ENCODE measurements at regions not wholly inside any gene's neighbourhood (a gene's known extent, or its start where the extent isn't known, plus 50 kb on each side); places are given as distances from the start of the nearest gene placed in this dataset.

DNA sequence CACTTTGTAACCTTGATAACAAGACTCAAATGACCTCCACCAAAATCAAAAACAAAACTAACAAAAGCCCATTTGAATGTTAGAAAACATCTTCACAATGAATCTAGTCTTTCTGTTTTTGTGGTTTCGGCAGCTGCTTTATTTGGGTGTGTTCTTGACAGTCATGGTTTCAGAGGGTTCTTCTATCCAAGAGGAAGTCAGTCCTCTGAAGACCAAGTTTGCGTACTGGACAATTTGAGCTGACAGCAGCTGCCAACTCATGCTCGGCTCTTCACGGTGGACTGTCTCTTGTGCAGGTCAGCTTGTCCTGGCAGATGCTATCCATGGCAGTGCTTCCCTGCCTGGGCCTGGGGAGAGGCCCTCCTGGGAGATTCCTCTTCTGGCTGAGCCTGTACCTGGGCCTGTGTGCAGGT, 91.0 kb downstream of the TMEM17 start:
- Histone ChIP-seq H3K9me3 (ENCODE audit: low read depth, low read length) (no peaks in the 10 kb centered on the region), H3K79me2 (ENCODE audit: insufficient read depth, low read length) (no peaks in the 10 kb centered on the region), H3K4me2 (ENCODE audit: insufficient read depth, low read length) (no peak overlapping the region), H2AFZ (ENCODE audit: low read length) (peak overlapping the region; percentile 62), H4K20me1 (ENCODE audit: insufficient read depth, low read length) (no peaks in the 10 kb centered on the region), H3K27ac (ENCODE audit: low read depth, low read length) (no peak overlapping the region), H3K27me3 (ENCODE audit: insufficient read depth, low read length) (no peaks in the 10 kb centered on the region), H3K36me3 (ENCODE audit: insufficient read depth, low read length) (no peaks in the 10 kb centered on the region), H3K4me1 (ENCODE audit: insufficient read depth, low read length) (peaks cover 12% of the 10 kb centered on the region), H3K4me3 (ENCODE audit: insufficient read depth, low read length) (no peak overlapping the region)
- no peak for DNase-seq (ENCODE audit: insufficient read length, low spot score, missing footprints)
- TF ChIP-seq, protein P1, sequence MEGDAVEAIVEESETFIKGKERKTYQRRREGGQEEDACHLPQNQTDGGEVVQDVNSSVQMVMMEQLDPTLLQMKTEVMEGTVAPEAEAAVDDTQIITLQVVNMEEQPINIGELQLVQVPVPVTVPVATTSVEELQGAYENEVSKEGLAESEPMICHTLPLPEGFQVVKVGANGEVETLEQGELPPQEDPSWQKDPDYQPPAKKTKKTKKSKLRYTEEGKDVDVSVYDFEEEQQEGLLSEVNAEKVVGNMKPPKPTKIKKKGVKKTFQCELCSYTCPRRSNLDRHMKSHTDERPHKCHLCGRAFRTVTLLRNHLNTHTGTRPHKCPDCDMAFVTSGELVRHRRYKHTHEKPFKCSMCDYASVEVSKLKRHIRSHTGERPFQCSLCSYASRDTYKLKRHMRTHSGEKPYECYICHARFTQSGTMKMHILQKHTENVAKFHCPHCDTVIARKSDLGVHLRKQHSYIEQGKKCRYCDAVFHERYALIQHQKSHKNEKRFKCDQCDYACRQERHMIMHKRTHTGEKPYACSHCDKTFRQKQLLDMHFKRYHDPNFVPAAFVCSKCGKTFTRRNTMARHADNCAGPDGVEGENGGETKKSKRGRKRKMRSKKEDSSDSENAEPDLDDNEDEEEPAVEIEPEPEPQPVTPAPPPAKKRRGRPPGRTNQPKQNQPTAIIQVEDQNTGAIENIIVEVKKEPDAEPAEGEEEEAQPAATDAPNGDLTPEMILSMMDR (IDR thresholded peaks at IDR 0.05; ENCODE audit: extremely low read depth, low read depth, low read length), result no peak

- Histone ChIP-seq H3K4me1 (ENCODE audit: insufficient read depth, low read length) (peaks cover 12% of the 10 kb centered on the region), H3K9me3 (ENCODE audit: low read depth, low read length) (no peaks in the 10 kb centered on the region), H3K79me2 (ENCODE audit: insufficient read depth, low read length) (no peaks in the 10 kb centered on the region), H3K27ac (ENCODE audit: low read depth, low read length) (no peak overlapping the region), H3K4me2 (ENCODE audit: insufficient read depth, low read length) (no peak overlapping the region), H4K20me1 (ENCODE audit: insufficient read depth, low read length) (no peaks in the 10 kb centered on the region), H3K36me3 (ENCODE audit: insufficient read depth, low read length) (no peaks in the 10 kb centered on the region), H2AFZ (ENCODE audit: low read length) (no peak overlapping the region), H3K4me3 (ENCODE audit: insufficient read depth, low read length) (no peak overlapping the region), H3K27me3 (ENCODE audit: insufficient read depth, low read length) (no peaks in the 10 kb centered on the region)
- no peak for DNase-seq (ENCODE audit: insufficient read length, low spot score, missing footprints)
- TF ChIP-seq, protein P1 (IDR thresholded peaks at IDR 0.05; ENCODE audit: extremely low read depth, low read depth, low read length), result no peak
These were observed 92.8 kb downstream of the TMEM17 start for GRCh38 chr2:62413116-62413663.

DNA sequence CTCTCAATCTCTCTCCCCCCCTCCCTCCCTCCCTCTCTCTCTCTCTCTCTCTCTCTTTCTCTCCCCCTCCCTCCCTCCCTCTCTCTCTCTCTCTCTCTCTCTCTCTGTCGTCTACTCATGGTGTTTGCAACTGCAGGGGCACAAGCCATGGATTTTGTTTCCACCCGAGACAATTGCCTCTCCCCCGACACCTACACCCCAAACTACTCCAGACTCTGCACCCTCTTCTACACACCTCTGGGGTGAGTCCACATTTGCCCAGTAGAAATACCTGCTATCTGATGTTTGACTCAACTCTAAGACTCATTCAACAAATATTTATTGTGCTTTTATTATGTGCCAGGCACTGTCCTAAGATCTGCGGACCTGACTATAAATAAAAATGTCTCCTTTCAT, 93.7 kb downstream of the TMEM17 start:
- Histone ChIP-seq H3K27me3 (ENCODE audit: insufficient read depth, low read length) (no peaks in the 10 kb centered on the region), H3K36me3 (ENCODE audit: insufficient read depth, low read length) (no peaks in the 10 kb centered on the region), H3K27ac (ENCODE audit: low read depth, low read length) (no peak overlapping the region), H3K4me3 (ENCODE audit: insufficient read depth, low read length) (no peak overlapping the region), H2AFZ (ENCODE audit: low read length) (no peak overlapping the region), H3K9me3 (ENCODE audit: low read depth, low read length) (no peaks in the 10 kb centered on the region), H3K4me2 (ENCODE audit: insufficient read depth, low read length) (no peak overlapping the region), H4K20me1 (ENCODE audit: insufficient read depth, low read length) (no peaks in the 10 kb centered on the region), H3K4me1 (ENCODE audit: insufficient read depth, low read length) (peaks cover 12% of the 10 kb centered on the region), H3K79me2 (ENCODE audit: insufficient read depth, low read length) (no peaks in the 10 kb centered on the region)
- TF ChIP-seq, protein P1 (IDR thresholded peaks at IDR 0.05; ENCODE audit: extremely low read depth, low read depth, low read length), result no peak
- no peak for DNase-seq (ENCODE audit: insufficient read length, low spot score, missing footprints)

DNA sequence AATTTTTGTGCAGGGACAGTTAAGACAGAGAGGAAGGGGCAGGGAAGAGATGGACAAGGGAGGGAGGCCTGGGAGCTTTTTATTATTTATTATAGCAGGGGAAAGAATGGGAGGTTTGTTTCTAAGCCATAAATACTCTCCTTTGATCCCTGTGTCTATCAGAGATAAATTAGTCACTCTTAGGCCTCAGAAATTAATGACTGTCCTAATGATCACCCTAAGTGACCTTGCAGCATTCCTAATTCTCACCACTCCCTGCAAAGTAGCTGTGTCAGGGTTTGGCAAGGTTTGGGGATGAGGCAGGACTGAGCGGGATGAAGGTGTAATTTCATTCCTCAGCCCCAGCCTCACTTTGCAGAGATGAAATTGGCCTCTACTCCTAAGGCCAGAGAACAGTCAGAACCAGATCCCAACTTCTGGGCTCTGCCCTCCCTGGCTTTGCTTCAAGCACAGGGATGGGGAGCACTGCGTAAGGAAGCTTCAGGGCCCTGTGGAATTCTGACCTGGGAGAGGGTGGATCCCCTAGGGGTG, 95.0 kb downstream of the TMEM17 start:
- Histone ChIP-seq H2AFZ (ENCODE audit: low read length) (peak overlapping the region; percentile 95), H3K27me3 (ENCODE audit: insufficient read depth, low read length) (no peaks in the 10 kb centered on the region), H3K9me3 (ENCODE audit: low read depth, low read length) (no peaks in the 10 kb centered on the region), H3K27ac (ENCODE audit: low read depth, low read length) (peak overlapping the region; percentile 81), H3K36me3 (ENCODE audit: insufficient read depth, low read length) (no peaks in the 10 kb centered on the region), H4K20me1 (ENCODE audit: insufficient read depth, low read length) (no peaks in the 10 kb centered on the region), H3K4me1 (ENCODE audit: insufficient read depth, low read length) (peaks cover 12% of the 10 kb centered on the region), H3K79me2 (ENCODE audit: insufficient read depth, low read length) (no peaks in the 10 kb centered on the region), H3K4me3 (ENCODE audit: insufficient read depth, low read length) (no peak overlapping the region), H3K4me2 (ENCODE audit: insufficient read depth, low read length) (peak overlapping the region; percentile 80)
- DNase-seq (ENCODE audit: insufficient read length, low spot score, missing footprints), result peak; percentile 21
- TF ChIP-seq, protein P1 (IDR thresholded peaks at IDR 0.05; ENCODE audit: extremely low read depth, low read depth, low read length), result no peak

Data from osteoblast (primary cell).